A549 (cell line): ENCODE measurements at regions not wholly inside any gene's neighbourhood (a gene's known extent, or its start where the extent isn't known, plus 50 kb on each side); places are given as distances from the start of the nearest gene placed in this dataset.

Experiments used
- ATAC-seq, 2 experiments: fragments of 200-7000 bp in 1 of 2; fragments of >200 bp in 1 of 2; cut with Nextera tagmentation in 1 of 2; cut with Tn5 transposase in 1 of 2; 3 replicates each; pipeline versions ENCODE4 v1.8.0 to v1.9.1; 2018 to 2020; ENCODE audit warnings: mild to moderate bottlenecking in 1 of 2, moderate library complexity in 1 of 2
- CTCF ChIA-PET: fragments of 300-600 bp; sonication (Branson Sonifier 250); formaldehyde crosslinking; extraction: SDS; loops from one replicate; lab custom pipeline; 2021; ENCODE audit warnings: antibody characterized with exemption, inconsistent platforms; lab: Yijun Ruan, JAX
- POLR2A ChIA-PET: fragments of 350-600 bp; formaldehyde crosslinking; extraction: SDS; loops from one replicate; lab custom pipeline; 2021; ENCODE audit warnings: antibody characterized with exemption, inconsistent platforms; lab: Yijun Ruan, JAX
- DNase-seq, 2 experiments: peaks; one replicate each; pipeline versions ENCODE4 v3.0.0 to v3.0.0-alpha.2; 2011 to 2016; ENCODE audit warnings: low read depth in 1 of 2, low spot score in 1 of 2
- FAIRE-seq: peaks from 2 replicates; lab custom pipeline; 2011; peaks lifted over from hg19 to GRCh38; lab: Jason Lieb, UNC
- H3K27ac ChIP-seq, 2 experiments: fragments of >200 bp; sonication (Bioruptor Twin); formaldehyde crosslinking; 3 replicates each; pipeline ENCODE4 v1.5.1; 2016 to 2017
- H3K4me1 ChIP-seq: fragments of >200 bp; sonication (Bioruptor Twin); formaldehyde crosslinking; 3 replicates; pipeline ENCODE4 v1.6.1; 2016
- H3K4me2 ChIP-seq: fragments of >200 bp; sonication (Bioruptor Twin); formaldehyde crosslinking; 3 replicates; pipeline ENCODE4 v1.6.1; 2016
- H3K4me3 ChIP-seq: fragments of >200 bp; sonication (Bioruptor Twin); formaldehyde crosslinking; 3 replicates; pipeline ENCODE4 v1.5.1; 2016
- H3K9me3 ChIP-seq: fragments of >200 bp; sonication (Bioruptor Twin); formaldehyde crosslinking; 3 replicates; pipeline ENCODE4 v1.6.1; 2016
- BCL3 ChIP-seq: fragments of >200 bp; sonication (Bioruptor Twin); formaldehyde crosslinking; IDR thresholded peaks from 3 replicates; pipeline ENCODE4 v1.6.1; 2016
- BHLHE40 ChIP-seq: IDR thresholded peaks from 2 replicates; pipeline ENCODE4 v1.6.1; 2012; ENCODE audit warnings: low read depth, low read length, inconsistent platforms
- CBX8 ChIP-seq: fragments of 200-600 bp; sonication (generic); IDR thresholded peaks from 2 replicates; pipeline ENCODE4 v1.6.1; 2016
- CEBPB ChIP-seq, 2 experiments: fragments of >200 bp in 1 of 2; sonication (Bioruptor Twin) in 1 of 2; formaldehyde crosslinking in 1 of 2; IDR thresholded peaks; 2 replicates each; pipeline ENCODE4 v1.6.1; 2012 to 2016
- CHD2 ChIP-seq: fragments of 150-350 bp; IDR thresholded peaks from 2 replicates; pipeline ENCODE4 v1.6.1; 2014; ENCODE audit warnings: low read length; ENCODE audit not compliant: partially characterized antibody
- HMGXB4 ChIP-seq: fragments of 250-450 bp; sonication (Bioruptor Pico); IDR thresholded peaks from 2 replicates; pipeline ENCODE4 v1.5.0; 2021; ENCODE audit warnings: mild to moderate bottlenecking, moderate library complexity, borderline replicate concordance
- HOXA7 ChIP-seq: fragments of 250-450 bp; sonication (Bioruptor Pico); IDR thresholded peaks from 2 replicates; pipeline ENCODE4 v1.5.0; 2020; ENCODE audit warnings: mild to moderate bottlenecking, moderate library complexity
- HOXB13 ChIP-seq: fragments of 250-450 bp; sonication (Bioruptor Pico); IDR thresholded peaks from 2 replicates; pipeline ENCODE4 v1.5.0; 2020; ENCODE audit warnings: low read depth, mild to moderate bottlenecking, moderate library complexity
- MAFK ChIP-seq: fragments of 450-650 bp; IDR thresholded peaks from 2 replicates; pipeline ENCODE4 v1.6.1; 2014; ENCODE audit not compliant: partially characterized antibody
- MAZ ChIP-seq: fragments of 150-350 bp; IDR thresholded peaks from 2 replicates; pipeline ENCODE4 v1.6.1; 2014; ENCODE audit warnings: antibody characterized with exemption, low read depth, low read length, borderline replicate concordance
- MYC ChIP-seq: IDR thresholded peaks from 2 replicates; pipeline ENCODE4 v1.6.1; 2012; ENCODE audit warnings: mild to moderate bottlenecking, inconsistent platforms, low read length, improper control_type of control experiment, borderline replicate concordance
- NPAS2 ChIP-seq: fragments of 250-450 bp; sonication (Bioruptor Pico); IDR thresholded peaks from 2 replicates; pipeline ENCODE4 v1.8.0; 2022; ENCODE audit warnings: mild to moderate bottlenecking, moderate library complexity, borderline replicate concordance
- PHF8 ChIP-seq: fragments of 200-600 bp; sonication (generic); IDR thresholded peaks from 2 replicates; pipeline ENCODE4 v1.6.1; 2016; ENCODE audit warnings: low read depth, mild to moderate bottlenecking, antibody characterized with exemption, moderate library complexity, borderline replicate concordance
- POLR2A ChIP-seq: IDR thresholded peaks from 2 replicates; pipeline ENCODE4 v1.6.1; 2012; ENCODE audit warnings: mild to moderate bottlenecking, low read length
- REST ChIP-seq: fragments of 200-600 bp; sonication (generic); IDR thresholded peaks from 2 replicates; pipeline ENCODE4 v1.6.1; 2016; ENCODE audit warnings: antibody characterized with exemption, mild to moderate bottlenecking, moderate library complexity
- WGBS: methylation state at CpG from one replicate; pipeline ENCODE4 v1.1.6; 2017; ENCODE audit errors: missing lambda C conversion rate; 5-methylcytosine and 5-hydroxymethylcytosine counted together

GRCh38 chr2:116809109-116809508, 1005.4 kb upstream of the DDX18 start:
- H3K4me2 ChIP-seq: no peak overlapping the region
- H3K9me3 ChIP-seq: peaks cover 3% of the 10 kb centered on the region; the same call in 1 of the 3 replicates
- H3K27ac ChIP-seq: no peak overlapping the region
- no peak overlapping the region for H3K4me3 ChIP-seq
- FAIRE-seq (no peak), DNase-seq (no peak)
- TF ChIP-seq MAZ (no peak), CEBPB (IDR thresholded peaks at IDR 0.05) (no peak)
- TF ChIP-seq, all 56 proteins: peak for 0
- CTCF ChIA-PET: no interaction called here
- POLR2A ChIA-PET: no interaction called here
- no peak for ATAC-seq
- no peaks in the 10 kb centered on the region for H3K4me1 ChIP-seq

GRCh38 chr2:116810071-116810470, 1004.4 kb upstream of the DDX18 start:
- POLR2A ChIA-PET: no interaction called here
- CTCF ChIA-PET: interaction anchor here (0.6 kb wide), 1 partner anchor 11 kb away, joined by 3 read pairs; no protein-coding TSS in a partner anchor

GRCh38 chr2:116810645-116811044, 1003.8 kb upstream of the DDX18 start:
- H3K4me3 ChIP-seq: no peak overlapping the region
- H3K27ac ChIP-seq: no peak overlapping the region
- FAIRE-seq (no peak), ATAC-seq (no peak), DNase-seq (no peak)
- ChIA-PET POLR2A (no interaction called here), CTCF (no interaction called here)
- H3K4me2 ChIP-seq: no peak overlapping the region
- no peaks in the 10 kb centered on the region for H3K4me1 ChIP-seq
- TF ChIP-seq NPAS2 (CRISPR knock-in tag) (no peak), MYC (no peak), HOXA7 (CRISPR knock-in tag) (no peak), POLR2A (no peak), CHD2 (no peak), MAZ (no peak), PHF8 (no peak), BHLHE40 (no peak), HMGXB4 (CRISPR knock-in tag) (no peak), HOXB13 (no peak), REST (no peak), BCL3 (no peak), CBX8 (no peak)
- 2% methylated on average over 1 of the region's 1 CpG for WGBS
- H3K9me3 ChIP-seq: peaks cover 3% of the 10 kb centered on the region; the same call in 1 of the 3 replicates

More at GRCh38 chr2:116810071-116810470, 1004.4 kb upstream of the DDX18 start:
- Histone ChIP-seq H3K9me3 (peaks cover 3% of the 10 kb centered on the region; the same call in 1 of the 3 replicates), H3K4me1 (no peaks in the 10 kb centered on the region), H3K27ac (no peak overlapping the region), H3K4me2 (no peak overlapping the region), H3K4me3 (no peak overlapping the region)
- no peak for DNase-seq
- ATAC-seq: no peak
- FAIRE-seq: no peak
- 5% methylated on average over 4 of the region's 4 CpGs for WGBS
- no peak for TF ChIP-seq MAFK
